Activated CD4-positive, alpha-beta T cell treated with anti-CD3 and anti-CD28 coated beads, Interleukin-10, Interleukin-2, amounts not matched to agents 100 ng/mL and 50 ng/mL, durations not matched to agents 16 hours and 8 hours (primary cell): ENCODE measurements at regions not wholly inside any gene's neighbourhood (a gene's known extent, or its start where the extent isn't known, plus 50 kb on each side); places are given as distances from the start of the nearest gene placed in this dataset.

Experiments
- DNase-seq: peaks from one replicate; pipeline ENCODE4 v3.0.0-alpha.2; 2020

DNA sequence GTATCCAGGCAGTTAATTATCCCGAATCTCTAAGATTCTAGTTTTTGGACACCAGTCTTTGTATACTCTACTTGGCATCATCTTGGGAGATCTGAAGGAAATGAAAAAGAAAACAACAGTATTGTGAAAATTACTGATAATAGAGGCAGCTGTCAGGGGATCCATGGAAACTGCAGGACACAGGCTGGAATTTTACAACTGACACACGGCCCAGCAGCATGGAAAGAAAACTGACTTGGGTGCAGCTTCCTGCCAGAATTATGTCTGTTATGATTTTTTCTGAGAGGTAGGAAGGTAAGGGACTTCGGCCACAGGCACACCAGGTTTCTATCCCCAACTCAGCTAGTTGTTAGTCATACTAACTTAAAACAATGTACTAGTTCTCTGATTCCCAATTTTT lies 57.7 kb upstream of the ERBB4 start:
- DNase-seq = no peak

DNA sequence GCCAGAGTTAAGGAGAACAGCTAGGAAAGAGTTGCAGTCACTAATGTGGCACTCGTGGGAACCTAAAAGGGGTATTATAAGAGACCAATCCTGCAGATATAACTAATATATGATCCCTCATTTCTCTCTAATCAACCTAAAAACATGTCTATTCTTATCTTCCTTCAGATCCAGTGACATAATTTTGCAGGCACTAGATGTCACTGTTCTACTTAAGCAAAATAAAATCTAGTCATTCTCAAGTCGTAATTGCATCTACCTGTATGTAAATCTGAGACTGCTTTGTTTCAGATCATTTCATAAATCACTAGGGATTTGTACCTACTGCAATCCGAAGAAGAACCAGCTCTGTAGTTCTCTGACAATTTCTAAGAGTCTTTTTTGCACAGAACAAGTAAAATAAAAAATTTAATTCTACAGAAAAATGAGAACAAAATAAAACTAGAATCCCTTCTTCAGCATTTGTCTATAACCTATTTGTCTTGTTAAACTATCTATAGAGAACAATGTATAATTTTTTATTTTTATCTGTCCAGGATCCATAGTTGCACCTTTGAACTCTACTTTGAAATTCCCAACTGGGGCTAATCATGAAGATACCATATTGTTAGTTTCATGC lies 56.5 kb upstream of the ERBB4 start:
- no peak for DNase-seq

GRCh38 chr2:212592695-212593094 lies 54.1 kb upstream of the ERBB4 start:
- no peak for DNase-seq
